IPS-18c (cell line): ENCODE measurements at regions not wholly inside any gene's neighbourhood (a gene's known extent, or its start where the extent isn't known, plus 50 kb on each side); places are given as distances from the start of the nearest gene placed in this dataset.
"Not testable (repeated sequence)": the region's sequence is repeated elsewhere in the genome, so short reads cannot be mapped to it uniquely, and the experiment has no call there.

Experiments
- H3K4me3 ChIP-seq: 2 replicates; pipeline ENCODE4 v1.7.0; 2013; ENCODE audit warnings: low read depth, mild to moderate bottlenecking, low read length, moderate library complexity; ENCODE audit not compliant: insufficient read depth
- H3K9me3 ChIP-seq: one replicate; pipeline ENCODE4 v1.6.1; 2013; ENCODE audit warnings: mild to moderate bottlenecking, low read length, moderate library complexity; ENCODE audit not compliant: control insufficient read depth, insufficient read depth

DNA sequence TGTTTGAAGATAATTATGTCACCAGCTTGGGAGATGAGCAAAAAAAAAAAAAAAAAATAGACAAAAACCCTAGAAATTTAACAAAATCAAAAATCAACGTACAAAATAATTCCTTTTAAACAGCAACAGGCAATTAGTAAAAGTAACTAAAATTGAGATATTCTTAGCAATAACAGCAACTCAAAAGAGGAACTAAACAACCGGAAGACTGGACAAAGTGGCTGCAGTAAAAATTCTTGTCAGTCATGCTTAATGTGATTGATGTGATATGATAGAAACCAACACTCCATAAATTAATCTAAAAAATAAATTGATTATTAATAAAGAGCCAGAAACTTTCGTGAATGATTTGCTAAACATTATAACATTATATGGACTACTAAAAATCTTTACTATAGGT is 1534.6 kb upstream of the AGA start:
- Histone ChIP-seq H3K9me3 (no peaks in the 10 kb centered on the region), H3K4me3 (no peak overlapping the region)

DNA sequence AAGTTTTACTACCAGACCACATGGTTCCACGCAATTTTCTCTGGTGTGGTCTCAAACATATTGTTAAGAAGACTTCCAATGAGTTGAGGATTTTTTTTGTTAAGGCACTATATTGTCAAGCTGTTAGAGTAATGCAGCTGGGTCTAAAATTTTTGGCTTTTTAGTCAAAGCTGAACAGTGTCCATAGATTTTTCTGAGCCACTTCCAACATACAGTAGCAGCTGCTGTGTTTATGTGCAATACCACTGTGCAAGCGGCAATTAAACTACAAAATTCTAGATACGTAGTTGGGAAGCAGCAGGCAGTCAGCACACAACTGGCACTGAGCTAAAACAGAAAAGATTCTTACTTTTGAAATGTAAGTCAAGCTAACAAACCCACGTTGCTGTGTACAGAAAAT is 1551.1 kb upstream of the AGA start:
- H3K4me3 ChIP-seq = no peak overlapping the region
- H3K9me3 ChIP-seq = no peaks in the 10 kb centered on the region

DNA sequence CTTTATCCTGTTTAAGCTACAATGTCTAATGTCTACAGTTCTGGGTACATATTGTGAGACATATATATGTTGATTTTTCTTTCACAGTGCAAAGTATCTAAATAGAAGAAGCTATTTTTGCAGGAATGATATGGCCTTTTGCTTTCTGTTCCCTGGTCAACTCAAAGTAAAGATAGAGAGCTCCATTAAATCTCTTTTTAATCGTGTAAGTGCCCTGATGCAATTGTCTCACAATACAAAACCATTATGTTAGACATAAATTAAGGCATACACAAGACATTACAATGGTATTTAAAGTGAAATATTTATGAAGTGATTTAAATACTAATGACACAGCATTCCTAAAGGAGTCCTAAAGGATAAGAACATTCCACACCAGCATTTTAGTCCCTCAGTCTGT is 1559.7 kb upstream of the AGA start:
- Histone ChIP-seq H3K4me3 (no peak overlapping the region), H3K9me3 (no peaks in the 10 kb centered on the region)

- no peak overlapping the region for H3K4me3 ChIP-seq
- no peaks in the 10 kb centered on the region for H3K9me3 ChIP-seq
Measured at GRCh38 chr4:179007755-179008154, 1565.5 kb upstream of the AGA start.

GRCh38 chr4:179017581-179017980 is 1575.3 kb upstream of the AGA start:
- Histone ChIP-seq H3K9me3 (no peaks in the 10 kb centered on the region), H3K4me3 (no peak overlapping the region)

GRCh38 chr4:179027569-179027968 is 1585.3 kb upstream of the AGA start:
- no peaks in the 10 kb centered on the region for H3K9me3 ChIP-seq
- H3K4me3 ChIP-seq = no peak overlapping the region

- Histone ChIP-seq H3K9me3 (no peaks in the 10 kb centered on the region), H3K4me3 (no peak overlapping the region)
Measured at GRCh38 chr4:179028321-179028720, 1586.1 kb upstream of the AGA start.

DNA sequence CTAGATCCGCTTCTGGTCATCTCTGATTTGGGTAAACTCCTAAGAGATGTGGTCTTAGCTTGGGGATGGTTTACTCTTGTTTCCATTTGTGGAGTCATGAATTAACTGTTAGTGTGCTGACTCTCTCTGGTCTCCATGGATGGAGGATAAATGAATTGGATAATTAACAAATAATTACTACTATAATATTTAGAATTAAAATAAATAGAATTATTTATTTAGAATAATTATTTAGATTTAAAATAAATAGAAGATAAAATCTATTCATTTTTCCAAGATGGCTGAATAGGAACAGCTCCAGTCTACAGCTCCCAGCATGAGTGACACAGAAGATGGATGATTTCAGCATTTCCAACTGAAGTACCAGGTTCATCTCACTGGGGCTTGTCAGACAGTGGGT is 1587.4 kb upstream of the AGA start:
- Histone ChIP-seq H3K4me3 (no peak overlapping the region), H3K9me3 (no peaks in the 10 kb centered on the region)

DNA sequence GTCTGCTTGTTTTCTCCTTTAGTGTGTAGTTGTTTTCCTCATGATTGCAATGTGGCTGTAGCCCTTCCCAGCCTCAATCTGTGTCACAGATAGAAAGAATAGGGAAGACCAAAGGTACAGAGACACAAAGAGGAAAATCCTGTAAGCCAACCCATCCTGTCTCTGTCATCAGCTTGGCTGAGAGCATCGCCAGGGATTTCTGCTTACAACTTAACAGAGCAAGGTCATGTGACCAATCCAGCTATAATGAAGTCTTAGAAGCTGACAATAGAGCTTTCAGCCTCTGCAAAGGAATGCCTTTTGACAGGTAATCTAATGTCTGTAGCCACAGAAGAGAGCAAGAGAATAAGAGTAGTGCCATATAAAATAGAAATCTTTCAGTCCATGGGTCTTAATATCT is 1598.0 kb upstream of the AGA start:
- H3K4me3 ChIP-seq = no peak overlapping the region
- H3K9me3 ChIP-seq = no peaks in the 10 kb centered on the region

- Histone ChIP-seq H3K9me3 (no peaks in the 10 kb centered on the region), H3K4me3 (no peak overlapping the region)
Measured at GRCh38 chr4:179048839-179049453, 1606.7 kb upstream of the AGA start.

DNA sequence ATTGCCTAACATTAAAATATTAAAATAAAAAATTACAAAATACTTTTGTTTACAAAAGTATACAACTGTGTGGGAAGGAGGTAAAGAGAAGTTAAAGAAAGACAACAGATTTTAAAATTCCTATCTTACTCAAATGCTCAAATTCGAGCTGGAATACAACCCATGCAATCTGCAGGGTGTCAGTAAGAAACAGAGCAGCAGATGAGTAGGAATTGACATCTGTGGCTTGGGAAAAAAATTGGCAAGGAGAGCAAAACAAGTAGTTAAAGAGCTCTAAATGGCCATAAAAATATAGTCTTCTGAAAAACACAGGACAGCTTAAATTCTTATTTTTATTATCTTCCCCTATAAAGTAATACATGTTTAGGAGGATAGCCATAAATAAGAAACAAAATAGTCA is 1609.0 kb upstream of the AGA start:
- Histone ChIP-seq H3K9me3 (no peaks in the 10 kb centered on the region), H3K4me3 (no peak overlapping the region)

DNA sequence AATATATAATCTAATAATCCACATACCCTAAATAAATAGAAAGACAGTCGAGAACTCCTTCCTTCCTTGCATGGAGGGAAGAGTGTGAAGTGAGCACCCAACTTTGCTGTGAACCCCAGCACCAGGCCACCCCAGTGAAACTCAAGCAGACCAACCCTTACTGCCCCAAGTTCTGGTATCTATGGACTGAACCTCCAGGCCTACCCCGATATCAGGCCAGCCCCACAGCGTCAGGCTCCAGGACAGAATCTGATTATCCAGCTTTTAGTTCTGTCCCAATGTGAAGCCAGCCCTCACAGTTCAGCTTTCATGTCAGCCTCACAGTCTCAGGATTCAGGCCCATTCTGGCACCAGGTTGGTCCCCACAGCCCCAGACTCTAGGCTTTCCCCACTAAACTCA is 1617.2 kb upstream of the AGA start:
- Histone ChIP-seq H3K4me3 (no peak overlapping the region), H3K9me3 (no peaks in the 10 kb centered on the region)

DNA sequence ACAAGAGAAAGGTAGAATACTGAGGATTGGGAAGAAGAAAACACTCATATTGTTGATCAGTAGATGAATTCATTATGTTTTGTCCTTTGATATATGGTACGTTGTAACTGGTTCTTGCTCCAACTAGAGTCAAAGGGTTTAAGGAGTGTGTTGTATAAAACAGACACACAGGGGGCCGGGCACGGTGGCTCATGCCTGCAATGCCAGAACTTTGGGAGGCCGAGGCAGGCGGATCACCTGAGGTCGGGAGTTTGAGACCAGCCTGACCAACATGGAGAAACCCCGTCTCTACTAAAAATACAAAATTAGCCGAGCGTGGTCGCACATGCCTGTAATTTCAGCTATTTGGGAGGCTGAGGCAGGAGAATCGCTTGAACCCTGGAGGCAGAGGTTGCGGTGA is 1624.0 kb upstream of the AGA start:
- not testable (repeated sequence) for H3K4me3 ChIP-seq, H3K9me3 ChIP-seq

DNA sequence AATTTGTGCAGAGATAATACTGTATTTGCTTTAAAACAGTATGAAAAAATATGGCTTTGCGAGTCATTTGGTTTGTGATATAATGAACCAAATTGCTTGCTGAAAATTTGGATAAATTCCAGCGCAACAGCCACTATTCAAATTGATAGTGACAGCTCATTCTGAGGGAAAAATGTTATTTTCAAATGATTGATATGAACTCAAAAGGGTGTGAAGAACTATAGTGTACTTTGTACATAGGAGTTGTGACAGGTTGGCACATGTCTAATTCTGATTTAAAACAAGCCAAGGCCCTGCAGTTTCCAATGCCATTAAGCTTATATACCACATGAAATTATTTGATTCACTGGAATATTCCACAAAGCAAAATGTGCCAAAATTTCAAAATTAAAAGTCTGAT is 1628.9 kb upstream of the AGA start:
- Histone ChIP-seq H3K4me3 (no peak overlapping the region), H3K9me3 (no peaks in the 10 kb centered on the region)

DNA sequence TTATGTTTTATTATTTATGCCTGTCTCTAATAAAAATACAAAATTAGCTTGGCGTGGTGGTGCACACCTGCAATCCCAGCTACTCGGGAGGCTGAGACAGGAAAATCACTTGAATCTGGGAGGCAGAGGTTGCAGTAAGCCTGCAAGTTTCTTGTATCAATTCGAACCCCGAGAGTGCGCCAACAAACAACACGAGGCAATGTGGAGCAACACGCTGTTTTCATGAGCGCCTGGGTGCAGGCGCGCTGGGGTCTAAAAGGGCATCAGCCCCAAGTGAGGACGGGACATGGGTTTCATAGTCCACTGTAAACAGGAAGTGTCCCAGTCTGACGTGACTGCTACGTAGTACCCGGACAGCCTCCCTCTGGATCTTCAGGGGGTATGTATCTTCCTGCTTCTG is 1634.6 kb upstream of the AGA start:
- no peak overlapping the region for H3K4me3 ChIP-seq
- no peaks in the 10 kb centered on the region for H3K9me3 ChIP-seq

- Histone ChIP-seq H3K4me3 (no peak overlapping the region), H3K9me3 (no peaks in the 10 kb centered on the region)
Measured at GRCh38 chr4:179095585-179096221, 1653.5 kb upstream of the AGA start.

DNA sequence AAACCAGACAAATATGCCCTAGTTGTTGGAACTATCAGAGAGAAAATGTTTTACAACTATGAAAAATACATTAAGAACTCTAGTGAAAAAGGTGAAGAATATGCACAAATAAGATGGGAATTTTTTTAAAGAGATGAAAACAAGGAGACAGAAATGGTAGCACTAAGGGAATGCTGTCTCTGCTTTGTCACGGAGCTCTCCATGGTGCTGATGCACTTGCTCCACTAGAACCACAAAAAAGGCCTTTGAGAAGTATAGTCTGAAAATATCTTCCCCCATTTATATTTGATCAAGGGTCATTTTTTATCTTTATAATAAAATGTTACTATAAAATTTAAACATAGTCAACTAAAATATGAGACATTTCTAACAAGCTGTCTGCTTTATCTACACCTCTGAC is 1655.5 kb upstream of the AGA start:
- H3K9me3 ChIP-seq = no peaks in the 10 kb centered on the region
- no peak overlapping the region for H3K4me3 ChIP-seq

DNA sequence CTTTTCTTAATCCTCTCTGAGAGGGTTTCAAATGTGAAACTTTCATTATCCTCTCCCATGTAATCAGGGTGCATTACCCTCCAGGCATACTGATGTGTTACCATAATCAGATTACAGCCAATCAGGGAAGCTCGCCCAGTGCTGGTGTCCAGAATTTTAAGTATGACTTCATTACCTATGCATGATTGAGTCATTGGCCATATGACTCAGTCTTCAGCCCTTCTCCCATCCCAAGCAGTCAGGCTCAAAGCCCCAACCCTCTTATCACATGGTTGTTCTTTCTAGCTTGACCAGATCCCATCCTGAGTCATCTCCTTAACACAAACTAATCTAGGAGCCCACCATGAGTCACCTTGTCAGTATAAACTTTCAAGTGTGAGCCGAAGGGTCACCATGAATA is 1668.1 kb upstream of the AGA start:
- H3K4me3 ChIP-seq = no peak overlapping the region

DNA sequence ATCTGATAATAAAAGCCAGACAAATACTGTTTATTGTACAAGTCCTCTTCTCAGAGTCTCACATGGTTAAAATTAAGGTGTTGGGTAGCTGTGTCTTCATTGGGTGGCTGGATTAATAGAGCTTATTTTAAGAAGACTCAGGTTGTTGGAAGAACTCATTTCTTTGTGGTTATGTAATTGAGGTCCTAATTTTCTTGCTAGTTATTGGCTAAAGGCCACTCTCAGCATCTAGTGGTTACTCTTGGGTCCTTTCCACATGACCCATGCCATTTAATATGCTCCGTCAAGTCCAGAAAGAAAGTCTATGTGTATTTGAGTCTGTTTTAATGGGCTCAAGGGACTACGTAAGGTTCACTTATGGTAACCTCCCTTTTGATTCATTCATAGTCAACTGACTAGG is 1668.6 kb upstream of the AGA start:
- Histone ChIP-seq H3K9me3 (no peaks in the 10 kb centered on the region), H3K4me3 (no peak overlapping the region)

More for the DNA sequence above, 1668.1 kb upstream of the AGA start:
- no peaks in the 10 kb centered on the region for H3K9me3 ChIP-seq
